Neural cell (in vitro differentiated cells): ENCODE measurements at regions not wholly inside any gene's neighbourhood (a gene's known extent, or its start where the extent isn't known, plus 50 kb on each side); places are given as distances from the start of the nearest gene placed in this dataset.

Experiments used
- H2AFZ ChIP-seq: fragments of 200-600, 300-800 bp; sonication (generic), shearing (Covaris generic); 2 replicates; pipeline ENCODE4 v1.6.0; 2014; ENCODE audit warnings: low read depth, mild to moderate bottlenecking, antibody characterized with exemption, low read length, moderate library complexity
- H3F3A ChIP-seq: fragments of 200-600 bp; shearing (Covaris generic); 2 replicates; pipeline ENCODE4 v1.6.1; 2016; ENCODE audit warnings: mild to moderate bottlenecking, moderate library complexity, mixed read lengths, antibody characterized with exemption, low read length; ENCODE audit not compliant: insufficient read depth, poor library complexity, severe bottlenecking
- H3K27ac ChIP-seq: fragments of 200-600, 300-800 bp; sonication (generic), shearing (Covaris generic); 2 replicates; pipeline ENCODE4 v1.5.1; 2014; ENCODE audit warnings: mild to moderate bottlenecking, low read length, moderate library complexity
- H3K27me3 ChIP-seq: fragments of 300-800, 200-600 bp; sonication (generic), shearing (Covaris generic); 2 replicates; pipeline ENCODE4 v1.6.0; 2014; ENCODE audit warnings: mild to moderate bottlenecking, low read depth, low read length, moderate library complexity; ENCODE audit not compliant: insufficient read depth
- H3K36me3 ChIP-seq: fragments of 300-800, 200-600 bp; sonication (generic), shearing (Covaris generic); 2 replicates; pipeline ENCODE4 v1.5.1; 2014; ENCODE audit warnings: mild to moderate bottlenecking, antibody characterized with exemption, low read length, moderate library complexity; ENCODE audit not compliant: insufficient read depth
- H3K4me2 ChIP-seq: fragments of 300-800, 200-600 bp; sonication (generic), shearing (Covaris generic); 2 replicates; pipeline ENCODE4 v1.6.0; 2014; ENCODE audit warnings: mild to moderate bottlenecking, low read length
- H3K4me3 ChIP-seq: fragments of 300-800, 200-600 bp; sonication (generic), shearing (Covaris generic); 2 replicates; pipeline ENCODE4 v1.5.1; 2014; ENCODE audit warnings: mild to moderate bottlenecking, low read length, moderate library complexity
- H3K79me2 ChIP-seq: fragments of 200-600 bp; shearing (Covaris generic); replicated peaks from 2 replicates; pipeline ENCODE4 v1.6.0; 2014; ENCODE audit warnings: mild to moderate bottlenecking, low read length, moderate library complexity; ENCODE audit not compliant: insufficient read depth
- H3K9ac ChIP-seq: fragments of 300-800, 200-600 bp; sonication (generic), shearing (Covaris generic); 2 replicates; pipeline ENCODE4 v1.6.1; 2016; ENCODE audit warnings: mild to moderate bottlenecking, low read length, mixed read lengths
- H3K9me2 ChIP-seq: fragments of 200-600 bp; shearing (Covaris generic); 2 replicates; pipeline ENCODE4 v1.6.1; 2016; ENCODE audit warnings: mild to moderate bottlenecking, low read length, mixed read lengths; ENCODE audit not compliant: insufficient read depth
- H3K9me3 ChIP-seq: fragments of 200-600, 300-800 bp; sonication (generic), shearing (Covaris generic); 2 replicates; pipeline ENCODE4 v1.6.1; 2016; ENCODE audit warnings: mild to moderate bottlenecking, mixed run types, low read length, moderate library complexity, mixed read lengths
- H4K20me1 ChIP-seq: fragments of 200-600 bp; shearing (Covaris generic); 2 replicates; pipeline ENCODE4 v1.6.1; 2016; ENCODE audit warnings: mild to moderate bottlenecking, mixed run types; ENCODE audit not compliant: insufficient read depth
- EP300 ChIP-seq: fragments of 450-650 bp; conservative IDR thresholded peaks from 2 replicates; pipeline ENCODE4 v1.6.1; 2014; ENCODE audit warnings: antibody characterized with exemption, mild to moderate bottlenecking, moderate library complexity; ENCODE audit not compliant: poor library complexity, severe bottlenecking
- EZH2 ChIP-seq: fragments of 200-600, 300-800 bp; shearing (Covaris generic), sonication (generic); IDR thresholded peaks from 2 replicates; pipeline ENCODE4 v1.6.1; 2014; ENCODE audit warnings: antibody characterized with exemption, low read length, borderline replicate concordance, mild to moderate bottlenecking; ENCODE audit not compliant: insufficient read depth, poor library complexity, severe bottlenecking
- MXI1 ChIP-seq: fragments of 450-650 bp; conservative IDR thresholded peaks from 2 replicates; pipeline ENCODE4 v1.6.1; 2014; ENCODE audit warnings: antibody characterized with exemption, mild to moderate bottlenecking; ENCODE audit not compliant: poor library complexity, severe bottlenecking
- POLR2AphosphoS5 ChIP-seq: IDR thresholded peaks from 2 replicates; pipeline ENCODE4 v1.6.1; 2012
- RAD21 ChIP-seq: fragments of 450-650 bp; conservative IDR thresholded peaks from 2 replicates; pipeline ENCODE4 v1.6.1; 2014; ENCODE audit warnings: antibody characterized with exemption, mild to moderate bottlenecking, moderate library complexity
- SMC3 ChIP-seq: fragments of 450-650 bp; conservative IDR thresholded peaks from 2 replicates; pipeline ENCODE4 v1.6.1; 2014; ENCODE audit warnings: antibody characterized with exemption, mild to moderate bottlenecking, moderate library complexity; ENCODE audit not compliant: poor library complexity
- TAF1 ChIP-seq: IDR thresholded peaks from 2 replicates; pipeline ENCODE4 v1.6.1; 2012; ENCODE audit warnings: low read depth
- TF ChIP-seq, protein P1 (sequence below): IDR thresholded peaks from 2 replicates; pipeline ENCODE4 v1.6.1; 2012; ENCODE audit warnings: borderline replicate concordance
- TF ChIP-seq, protein P2 (sequence below): fragments of 450-650 bp; IDR thresholded peaks from 2 replicates; pipeline ENCODE4 v1.5.1; 2014; ENCODE audit warnings: antibody characterized with exemption, mild to moderate bottlenecking, moderate library complexity; ENCODE audit not compliant: poor library complexity, severe bottlenecking

DNA sequence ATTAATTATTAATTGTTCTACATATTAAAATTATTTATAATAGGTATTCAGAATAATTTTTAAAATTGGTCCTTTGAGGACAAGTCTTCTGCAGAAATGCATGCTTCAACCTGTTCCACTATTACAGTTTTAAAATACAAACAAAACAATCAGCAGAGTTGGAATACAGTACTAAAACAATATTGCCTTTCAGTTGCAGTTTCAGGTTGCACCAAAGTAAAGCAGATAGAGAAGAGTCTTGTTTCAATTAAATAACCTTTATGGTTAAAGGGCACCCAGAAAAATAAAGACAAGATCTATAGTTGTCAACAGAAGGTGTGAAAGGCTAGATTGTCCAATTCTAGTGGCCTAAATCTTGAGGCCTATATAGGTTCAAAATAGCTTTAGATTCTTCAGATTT is 424.5 kb downstream of the FOXG1 start:
- H3K9ac ChIP-seq: no peak overlapping the region
- no peak overlapping the region for H3K4me2 ChIP-seq
- no peaks in the 10 kb centered on the region for H3K9me2 ChIP-seq
- H3K4me3 ChIP-seq: no peak overlapping the region
- H4K20me1 ChIP-seq: no peaks in the 10 kb centered on the region
- H3K9me3 ChIP-seq: no peaks in the 10 kb centered on the region
- no peak overlapping the region for H3K27ac ChIP-seq
- TF ChIP-seq EP300 (no peak), SMC3 (no peak), POLR2AphosphoS5 (no peak), EZH2 (no peak), RAD21 (no peak), TAF1 (no peak), MXI1 (no peak)
- TF ChIP-seq, protein P1, sequence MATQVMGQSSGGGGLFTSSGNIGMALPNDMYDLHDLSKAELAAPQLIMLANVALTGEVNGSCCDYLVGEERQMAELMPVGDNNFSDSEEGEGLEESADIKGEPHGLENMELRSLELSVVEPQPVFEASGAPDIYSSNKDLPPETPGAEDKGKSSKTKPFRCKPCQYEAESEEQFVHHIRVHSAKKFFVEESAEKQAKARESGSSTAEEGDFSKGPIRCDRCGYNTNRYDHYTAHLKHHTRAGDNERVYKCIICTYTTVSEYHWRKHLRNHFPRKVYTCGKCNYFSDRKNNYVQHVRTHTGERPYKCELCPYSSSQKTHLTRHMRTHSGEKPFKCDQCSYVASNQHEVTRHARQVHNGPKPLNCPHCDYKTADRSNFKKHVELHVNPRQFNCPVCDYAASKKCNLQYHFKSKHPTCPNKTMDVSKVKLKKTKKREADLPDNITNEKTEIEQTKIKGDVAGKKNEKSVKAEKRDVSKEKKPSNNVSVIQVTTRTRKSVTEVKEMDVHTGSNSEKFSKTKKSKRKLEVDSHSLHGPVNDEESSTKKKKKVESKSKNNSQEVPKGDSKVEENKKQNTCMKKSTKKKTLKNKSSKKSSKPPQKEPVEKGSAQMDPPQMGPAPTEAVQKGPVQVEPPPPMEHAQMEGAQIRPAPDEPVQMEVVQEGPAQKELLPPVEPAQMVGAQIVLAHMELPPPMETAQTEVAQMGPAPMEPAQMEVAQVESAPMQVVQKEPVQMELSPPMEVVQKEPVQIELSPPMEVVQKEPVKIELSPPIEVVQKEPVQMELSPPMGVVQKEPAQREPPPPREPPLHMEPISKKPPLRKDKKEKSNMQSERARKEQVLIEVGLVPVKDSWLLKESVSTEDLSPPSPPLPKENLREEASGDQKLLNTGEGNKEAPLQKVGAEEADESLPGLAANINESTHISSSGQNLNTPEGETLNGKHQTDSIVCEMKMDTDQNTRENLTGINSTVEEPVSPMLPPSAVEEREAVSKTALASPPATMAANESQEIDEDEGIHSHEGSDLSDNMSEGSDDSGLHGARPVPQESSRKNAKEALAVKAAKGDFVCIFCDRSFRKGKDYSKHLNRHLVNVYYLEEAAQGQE: no peak
- TF ChIP-seq, protein P2, sequence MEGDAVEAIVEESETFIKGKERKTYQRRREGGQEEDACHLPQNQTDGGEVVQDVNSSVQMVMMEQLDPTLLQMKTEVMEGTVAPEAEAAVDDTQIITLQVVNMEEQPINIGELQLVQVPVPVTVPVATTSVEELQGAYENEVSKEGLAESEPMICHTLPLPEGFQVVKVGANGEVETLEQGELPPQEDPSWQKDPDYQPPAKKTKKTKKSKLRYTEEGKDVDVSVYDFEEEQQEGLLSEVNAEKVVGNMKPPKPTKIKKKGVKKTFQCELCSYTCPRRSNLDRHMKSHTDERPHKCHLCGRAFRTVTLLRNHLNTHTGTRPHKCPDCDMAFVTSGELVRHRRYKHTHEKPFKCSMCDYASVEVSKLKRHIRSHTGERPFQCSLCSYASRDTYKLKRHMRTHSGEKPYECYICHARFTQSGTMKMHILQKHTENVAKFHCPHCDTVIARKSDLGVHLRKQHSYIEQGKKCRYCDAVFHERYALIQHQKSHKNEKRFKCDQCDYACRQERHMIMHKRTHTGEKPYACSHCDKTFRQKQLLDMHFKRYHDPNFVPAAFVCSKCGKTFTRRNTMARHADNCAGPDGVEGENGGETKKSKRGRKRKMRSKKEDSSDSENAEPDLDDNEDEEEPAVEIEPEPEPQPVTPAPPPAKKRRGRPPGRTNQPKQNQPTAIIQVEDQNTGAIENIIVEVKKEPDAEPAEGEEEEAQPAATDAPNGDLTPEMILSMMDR: no peak
- no peaks in the 10 kb centered on the region for H3K27me3 ChIP-seq
- no peaks in the 10 kb centered on the region for H3K36me3 ChIP-seq
- H3F3A ChIP-seq: no peaks in the 10 kb centered on the region
- H3K79me2 ChIP-seq: no peaks in the 10 kb centered on the region
- H2AFZ ChIP-seq: no peak overlapping the region

DNA sequence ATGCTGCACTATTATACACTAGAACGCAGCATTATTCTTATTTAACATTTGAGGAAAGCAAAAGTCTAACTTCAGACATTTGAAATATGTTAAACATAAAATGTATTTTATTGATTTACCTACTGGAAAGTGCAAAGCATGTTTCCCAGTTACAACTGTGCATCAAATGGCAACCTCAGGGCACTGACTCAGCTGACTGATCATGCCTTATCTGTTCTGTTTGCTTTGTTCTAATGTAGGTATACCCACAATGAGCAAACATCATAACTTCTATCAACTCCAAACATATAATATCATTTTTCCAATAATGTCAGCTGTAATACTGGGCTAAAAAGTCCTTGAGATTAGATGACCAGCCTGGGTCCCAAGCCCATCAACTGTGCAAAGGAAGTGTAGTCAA is 431.0 kb downstream of the FOXG1 start:
- Histone ChIP-seq H3K9ac (no peak overlapping the region), H3K36me3 (no peaks in the 10 kb centered on the region), H3K79me2 (no peaks in the 10 kb centered on the region), H4K20me1 (no peaks in the 10 kb centered on the region), H2AFZ (no peak overlapping the region), H3K4me2 (no peak overlapping the region), H3K9me2 (no peaks in the 10 kb centered on the region), H3K9me3 (no peaks in the 10 kb centered on the region), H3K27me3 (no peaks in the 10 kb centered on the region), H3K4me3 (no peak overlapping the region), H3F3A (no peaks in the 10 kb centered on the region), H3K27ac (no peak overlapping the region)
- TF ChIP-seq SMC3 (no peak), MXI1 (no peak), EP300 (no peak), POLR2AphosphoS5 (no peak), TAF1 (no peak), EZH2 (no peak), RAD21 (no peak)
- TF ChIP-seq, protein P2: no peak
- TF ChIP-seq, protein P1: no peak
